Endodermal cell (in vitro differentiated cells): ENCODE measurements at regions not wholly inside any gene's neighbourhood (a gene's known extent, or its start where the extent isn't known, plus 50 kb on each side); places are given as distances from the start of the nearest gene placed in this dataset.

Experiments
- DNase-seq: peaks from one replicate; pipeline ENCODE4 v3.0.0-alpha.2; 2017
- H3K27ac ChIP-seq: 2 replicates; pipeline ENCODE4 v1.5.1; 2013; ENCODE audit warnings: mild to moderate bottlenecking, low read depth, low read length, moderate library complexity
- H3K27me3 ChIP-seq: 2 replicates; pipeline ENCODE4 v1.6.1; 2013; ENCODE audit warnings: mild to moderate bottlenecking, low read length, moderate library complexity; ENCODE audit not compliant: insufficient read depth, control insufficient read depth, poor library complexity, severe bottlenecking
- H3K36me3 ChIP-seq: 2 replicates; pipeline ENCODE4 v1.7.0; 2013; ENCODE audit warnings: mild to moderate bottlenecking, low read length, moderate library complexity; ENCODE audit not compliant: control insufficient read depth, insufficient read depth
- H3K4me1 ChIP-seq: one replicate; pipeline ENCODE4 v1.7.0; 2013; ENCODE audit warnings: low read length; ENCODE audit not compliant: control insufficient read depth, insufficient read depth
- H3K4me3 ChIP-seq: 2 replicates; pipeline ENCODE4 v1.5.1; 2013; ENCODE audit warnings: mild to moderate bottlenecking, low read length, moderate library complexity
- H3K9ac ChIP-seq: 2 replicates; pipeline ENCODE4 v1.6.1; 2013; ENCODE audit warnings: mild to moderate bottlenecking, low read length, moderate library complexity; ENCODE audit not compliant: poor library complexity, severe bottlenecking; ENCODE audit errors: extremely low read depth
- H3K9me3 ChIP-seq: 2 replicates; pipeline ENCODE4 v1.6.1; 2013; ENCODE audit warnings: mild to moderate bottlenecking, low read length, moderate library complexity; ENCODE audit not compliant: control insufficient read depth
- H3K27ac Mint-ChIP-seq: 2 replicates; pipeline ENCODE4 v1.8.0; 2020; ENCODE audit warnings: mixed read lengths
- H3K27me3 Mint-ChIP-seq: 2 replicates; pipeline ENCODE4 v1.8.0; 2021; ENCODE audit warnings: mild to moderate bottlenecking, mixed read lengths; ENCODE audit not compliant: insufficient read depth
- H3K36me3 Mint-ChIP-seq: 2 replicates; pipeline ENCODE4 v1.8.0; 2020; ENCODE audit warnings: low read depth, mixed read lengths
- H3K4me1 Mint-ChIP-seq: 2 replicates; pipeline ENCODE4 v1.8.0; 2020; ENCODE audit warnings: mixed read lengths
- H3K4me3 Mint-ChIP-seq: 2 replicates; pipeline ENCODE4 v1.8.0; 2020; ENCODE audit warnings: mild to moderate bottlenecking, moderate library complexity, mixed read lengths
- H3K9me3 Mint-ChIP-seq: 2 replicates; pipeline ENCODE4 v1.8.0; 2020; ENCODE audit warnings: mild to moderate bottlenecking, mixed read lengths
- CTCF ChIP-seq: fragments of 200-600 bp; sonication (generic); conservative IDR thresholded peaks from 2 replicates; pipeline ENCODE4 v1.5.0; 2021; ENCODE audit warnings: antibody characterized with exemption, mild to moderate bottlenecking
- WGBS, 2 experiments: methylation state at CpG; one replicate each; pipeline versions ENCODE4 v1.1.5 to v1.1.7; 2013; ENCODE audit warnings: missing lambda C conversion rate in 2 of 2, mixed read lengths in 1 of 2; ENCODE audit not compliant: insufficient coverage in 1 of 2, insufficient read length in 1 of 2; 5-methylcytosine and 5-hydroxymethylcytosine counted together

- no peak overlapping the region for H3K4me3 Mint-ChIP-seq
- Histone ChIP-seq H3K9me3 (no peaks in the 10 kb centered on the region), H3K27ac (no peak overlapping the region), H3K4me1 (peaks cover 14% of the 10 kb centered on the region), H3K36me3 (no peaks in the 10 kb centered on the region), H3K4me3 (no peak overlapping the region), H3K9ac (no peak overlapping the region), H3K27me3 (no peaks in the 10 kb centered on the region)
- H3K9me3 Mint-ChIP-seq = no peaks in the 10 kb centered on the region
- no peak for TF ChIP-seq CTCF
- no peak overlapping the region for H3K27ac Mint-ChIP-seq
- peaks cover 21% of the 10 kb centered on the region for H3K4me1 Mint-ChIP-seq
- H3K36me3 Mint-ChIP-seq = no peaks in the 10 kb centered on the region
- H3K27me3 Mint-ChIP-seq = no peaks in the 10 kb centered on the region
- 88 to 90% methylated on average over 4 to 6 of the region's 6 CpGs for WGBS, 2 experiments
- DNase-seq = no peak
Observed at GRCh38 chr2:176751314-176752227, 461.0 kb upstream of the HNRNPA3 start.

- Mint-ChIP-seq H3K27ac (no peak overlapping the region), H3K4me1 (peaks cover 23% of the 10 kb centered on the region), H3K4me3 (no peak overlapping the region), H3K9me3 (no peaks in the 10 kb centered on the region), H3K27me3 (no peaks in the 10 kb centered on the region), H3K36me3 (no peaks in the 10 kb centered on the region)
- peaks cover 14% of the 10 kb centered on the region for H3K4me1 ChIP-seq
- H3K9me3 ChIP-seq = no peaks in the 10 kb centered on the region
- no peak overlapping the region for H3K9ac ChIP-seq
- no peak for TF ChIP-seq CTCF
- DNase-seq = no peak
- H3K36me3 ChIP-seq = no peaks in the 10 kb centered on the region
- no peak overlapping the region for H3K4me3 ChIP-seq
- 100% methylated on average over 1 of the region's 1 CpG; no CpG with 5 or more reads in 1 of the 2 experiments for WGBS, 2 experiments
- no peak overlapping the region for H3K27ac ChIP-seq
- H3K27me3 ChIP-seq = no peaks in the 10 kb centered on the region
Observed at GRCh38 chr2:176752295-176752694, 460.3 kb upstream of the HNRNPA3 start.

DNA sequence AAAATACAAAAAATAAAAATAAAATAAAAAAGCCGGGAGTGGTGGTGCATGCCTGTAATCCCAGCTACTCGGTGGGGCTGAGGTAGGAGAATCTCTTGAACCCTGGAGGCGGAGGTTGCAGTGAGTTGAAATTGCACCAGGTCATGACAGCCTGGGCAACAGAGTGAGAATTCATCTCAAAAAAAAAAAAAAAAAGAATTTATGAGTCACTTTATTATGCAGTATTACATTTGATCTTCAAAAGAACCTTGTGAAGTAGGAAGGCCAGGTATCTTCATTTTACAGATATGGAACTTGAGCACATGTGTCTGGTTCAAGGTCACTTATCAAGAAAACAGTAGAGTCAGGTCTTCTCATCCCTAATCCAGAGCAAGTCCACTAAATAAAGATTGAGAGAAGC, 459.4 kb upstream of the HNRNPA3 start:
- H3K9me3 ChIP-seq = no peaks in the 10 kb centered on the region
- no peak overlapping the region for H3K4me3 ChIP-seq
- no peak for TF ChIP-seq CTCF
- 60 to 98% methylated on average over 1 to 3 of the region's 3 CpGs for WGBS, 2 experiments
- no peak overlapping the region for H3K27ac ChIP-seq
- peaks cover 14% of the 10 kb centered on the region for H3K4me1 ChIP-seq
- H3K27me3 Mint-ChIP-seq = no peaks in the 10 kb centered on the region
- H3K4me3 Mint-ChIP-seq = no peak overlapping the region
- H3K36me3 Mint-ChIP-seq = no peaks in the 10 kb centered on the region
- H3K27me3 ChIP-seq = no peaks in the 10 kb centered on the region
- H3K9me3 Mint-ChIP-seq = no peaks in the 10 kb centered on the region
- H3K9ac ChIP-seq = no peak overlapping the region
- DNase-seq = no peak
- H3K4me1 Mint-ChIP-seq = peaks cover 32% of the 10 kb centered on the region
- no peak overlapping the region for H3K27ac Mint-ChIP-seq
- no peaks in the 10 kb centered on the region for H3K36me3 ChIP-seq
